A673 (cell line): ENCODE measurements at regions not wholly inside any gene's neighbourhood (a gene's known extent, or its start where the extent isn't known, plus 50 kb on each side); places are given as distances from the start of the nearest gene placed in this dataset.

Experiments used
- CTCF ChIP-seq: fragments of 300-800, 200-600 bp; sonication (generic); conservative IDR thresholded peaks from 2 replicates; pipeline ENCODE4 v1.5.1; 2017; ENCODE audit warnings: low read depth, mild to moderate bottlenecking, antibody characterized with exemption, low read length, moderate library complexity, mixed read lengths
- EZH2 ChIP-seq: fragments of 200-600 bp; sonication (generic); IDR thresholded peaks from 2 replicates; pipeline ENCODE4 v1.6.1; 2017; ENCODE audit warnings: borderline replicate concordance, low read depth, mild to moderate bottlenecking, mixed read lengths, antibody characterized with exemption, low read length; ENCODE audit not compliant: poor library complexity, severe bottlenecking

- no peak for TF ChIP-seq CTCF
- TF ChIP-seq EZH2: no peak
These were observed 71.4 kb upstream of the IRX6 start for GRCh38 chr16:55252577-55252976.
